Uterus (tissue), 2 donors: ENCODE measurements at regions not wholly inside any gene's neighbourhood (a gene's known extent, or its start where the extent isn't known, plus 50 kb on each side); places are given as distances from the start of the nearest gene placed in this dataset.

Experiments
- POLR2A ChIP-seq, 2 donors: fragments of 450-650 bp; IDR thresholded peaks; one replicate each; pipeline ENCODE4 v1.6.1; 2016; ENCODE audit warnings: antibody characterized with exemption in 2 of 2, mild to moderate bottlenecking in 1 of 2, moderate library complexity in 1 of 2
- TF ChIP-seq, protein P1 (sequence below), 4 experiments: fragments of 200-600 bp in 2 of 4; fragments of 450-650 bp in 2 of 4; sonication (generic) in 2 of 4; IDR thresholded peaks; one replicate each; pipeline ENCODE4 v1.5.1; 2016 to 2019; ENCODE audit warnings: antibody characterized with exemption in 4 of 4, mild to moderate bottlenecking in 2 of 4, moderate library complexity in 1 of 4

DNA sequence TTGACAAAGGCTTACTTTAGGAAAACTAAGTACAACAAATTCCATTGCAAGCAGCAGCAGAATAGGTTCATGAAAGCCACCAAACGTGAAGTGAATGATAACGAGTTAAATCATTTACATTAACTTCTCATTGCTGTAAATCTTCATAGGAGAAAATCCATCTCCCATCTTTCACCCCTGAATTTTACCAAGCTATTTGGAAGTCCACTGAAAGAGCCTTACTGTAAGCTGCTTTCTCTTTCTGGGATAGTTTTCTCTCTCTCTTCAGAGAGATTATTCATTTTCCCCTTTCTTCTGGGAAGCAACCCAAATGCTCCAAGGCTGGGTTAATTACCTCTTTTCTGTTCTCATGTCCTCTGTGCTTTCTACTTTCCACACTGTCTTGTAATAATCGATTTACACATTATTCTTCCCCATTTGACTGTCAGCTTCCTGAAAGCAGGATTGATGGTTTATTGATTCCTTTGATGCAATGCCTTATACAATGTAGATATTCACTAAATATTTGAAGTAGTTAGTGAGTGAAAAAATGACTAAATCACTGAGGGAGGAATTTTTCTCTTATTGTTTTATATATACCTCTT, 914.3 kb upstream of the ARPP21 start:
- TF ChIP-seq POLR2A (IDR thresholded peaks at IDR 0.05) = no peak
- TF ChIP-seq, protein P1, sequence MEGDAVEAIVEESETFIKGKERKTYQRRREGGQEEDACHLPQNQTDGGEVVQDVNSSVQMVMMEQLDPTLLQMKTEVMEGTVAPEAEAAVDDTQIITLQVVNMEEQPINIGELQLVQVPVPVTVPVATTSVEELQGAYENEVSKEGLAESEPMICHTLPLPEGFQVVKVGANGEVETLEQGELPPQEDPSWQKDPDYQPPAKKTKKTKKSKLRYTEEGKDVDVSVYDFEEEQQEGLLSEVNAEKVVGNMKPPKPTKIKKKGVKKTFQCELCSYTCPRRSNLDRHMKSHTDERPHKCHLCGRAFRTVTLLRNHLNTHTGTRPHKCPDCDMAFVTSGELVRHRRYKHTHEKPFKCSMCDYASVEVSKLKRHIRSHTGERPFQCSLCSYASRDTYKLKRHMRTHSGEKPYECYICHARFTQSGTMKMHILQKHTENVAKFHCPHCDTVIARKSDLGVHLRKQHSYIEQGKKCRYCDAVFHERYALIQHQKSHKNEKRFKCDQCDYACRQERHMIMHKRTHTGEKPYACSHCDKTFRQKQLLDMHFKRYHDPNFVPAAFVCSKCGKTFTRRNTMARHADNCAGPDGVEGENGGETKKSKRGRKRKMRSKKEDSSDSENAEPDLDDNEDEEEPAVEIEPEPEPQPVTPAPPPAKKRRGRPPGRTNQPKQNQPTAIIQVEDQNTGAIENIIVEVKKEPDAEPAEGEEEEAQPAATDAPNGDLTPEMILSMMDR (IDR thresholded peaks at IDR 0.05) = no peak
